H9 (cell line): ENCODE measurements at regions not wholly inside any gene's neighbourhood (a gene's known extent, or its start where the extent isn't known, plus 50 kb on each side); places are given as distances from the start of the nearest gene placed in this dataset.

Experiments used
- DNase-seq: peaks from one replicate; pipeline ENCODE4 v3.0.0-alpha.2; 2017
- H2AFZ ChIP-seq: one replicate; pipeline ENCODE4 v1.6.1; 2013; ENCODE audit warnings: mild to moderate bottlenecking, low read length, control low read depth, moderate library complexity
- H2AK5ac ChIP-seq: 2 replicates; pipeline ENCODE4 v1.6.1; 2013; ENCODE audit warnings: low read length, control low read depth, mixed read lengths; ENCODE audit not compliant: insufficient read length
- H2BK120ac ChIP-seq: one replicate; pipeline ENCODE4 v1.6.1; 2013; ENCODE audit warnings: low read depth, mild to moderate bottlenecking, low read length, control low read depth, inconsistent platforms; ENCODE audit not compliant: poor library complexity, severe bottlenecking
- H2BK12ac ChIP-seq: 2 replicates; pipeline ENCODE4 v1.6.1; 2013; ENCODE audit warnings: low read length, control low read depth, mixed read lengths, low read depth; ENCODE audit not compliant: insufficient read length
- H2BK15ac ChIP-seq: 2 replicates; pipeline ENCODE4 v1.6.1; 2013; ENCODE audit warnings: low read depth, low read length, control low read depth
- H2BK20ac ChIP-seq: one replicate; pipeline ENCODE4 v1.6.1; 2013; ENCODE audit warnings: low read depth, mild to moderate bottlenecking, low read length, control low read depth, inconsistent platforms; ENCODE audit not compliant: poor library complexity, severe bottlenecking
- H2BK5ac ChIP-seq: 2 replicates; pipeline ENCODE4 v1.6.1; 2013; ENCODE audit warnings: low read length, control low read depth, mixed read lengths; ENCODE audit not compliant: insufficient read length
- H3K14ac ChIP-seq: 2 replicates; pipeline ENCODE4 v1.6.1; 2013; ENCODE audit warnings: low read length, control low read depth; ENCODE audit not compliant: insufficient read depth
- H3K18ac ChIP-seq: 2 replicates; pipeline ENCODE4 v1.6.1; 2013; ENCODE audit warnings: low read depth, mild to moderate bottlenecking, mixed read lengths, low read length, control low read depth; ENCODE audit not compliant: insufficient read length
- H3K23ac ChIP-seq: 2 replicates; pipeline ENCODE4 v1.6.1; 2013; ENCODE audit warnings: low read length, control low read depth, mixed read lengths, low read depth; ENCODE audit not compliant: insufficient read length
- H3K23me2 ChIP-seq: 2 replicates; pipeline ENCODE4 v1.6.1; 2013; ENCODE audit warnings: low read depth, mild to moderate bottlenecking, mixed read lengths, low read length, control low read depth; ENCODE audit not compliant: insufficient read length, poor library complexity, severe bottlenecking
- H3K27ac ChIP-seq: 2 replicates; pipeline ENCODE4 v1.5.1; 2013; ENCODE audit warnings: low read length, control low read depth, mixed read lengths, low read depth; ENCODE audit not compliant: insufficient read length
- H3K27me3 ChIP-seq: 2 replicates; pipeline ENCODE4 v1.6.1; 2013; ENCODE audit warnings: low read length, control low read depth, inconsistent platforms; ENCODE audit not compliant: insufficient read depth
- H3K4ac ChIP-seq: 2 replicates; pipeline ENCODE4 v1.6.1; 2013; ENCODE audit warnings: low read depth, mild to moderate bottlenecking, control low read depth, inconsistent platforms, low read length, moderate library complexity
- H3K4me1 ChIP-seq: 2 replicates; pipeline ENCODE4 v1.6.1; 2013; ENCODE audit warnings: low read length, control low read depth, inconsistent platforms; ENCODE audit not compliant: insufficient read depth
- H3K4me2 ChIP-seq: 2 replicates; pipeline ENCODE4 v1.6.1; 2013; ENCODE audit warnings: low read length, control low read depth, mixed read lengths; ENCODE audit not compliant: insufficient read length, insufficient read depth
- H3K56ac ChIP-seq: 2 replicates; pipeline ENCODE4 v1.6.1; 2013; ENCODE audit warnings: low read depth, mild to moderate bottlenecking, mixed read lengths, low read length, control low read depth; ENCODE audit not compliant: insufficient read length
- H3K79me1 ChIP-seq: 2 replicates; pipeline ENCODE4 v1.6.1; 2013; ENCODE audit warnings: low read depth, mild to moderate bottlenecking, moderate library complexity, low read length, control low read depth, inconsistent platforms; ENCODE audit not compliant: insufficient read depth, poor library complexity, severe bottlenecking
- H3K79me2 ChIP-seq: 2 replicates; pipeline ENCODE4 v1.6.1; 2013; ENCODE audit warnings: low read length, control low read depth, inconsistent platforms; ENCODE audit not compliant: insufficient read depth
- H3K9ac ChIP-seq: 2 replicates; pipeline ENCODE4 v1.6.1; 2013; ENCODE audit warnings: low read length, control low read depth, mixed read lengths; ENCODE audit not compliant: insufficient read length; ENCODE audit errors: extremely low read depth
- H3K9me3 ChIP-seq: one replicate; pipeline ENCODE4 v1.6.1; 2013; ENCODE audit warnings: low read depth, low read length, inconsistent platforms; ENCODE audit not compliant: control insufficient read depth
- H3T11ph ChIP-seq: one replicate; pipeline ENCODE4 v1.6.1; 2013; ENCODE audit warnings: mild to moderate bottlenecking, low read length, control low read depth, inconsistent platforms
- H4K20me1 ChIP-seq: one replicate; pipeline ENCODE4 v1.6.1; 2013; ENCODE audit not compliant: control insufficient read depth, insufficient read length, insufficient read depth
- H4K5ac ChIP-seq: 2 replicates; pipeline ENCODE4 v1.6.1; 2013; ENCODE audit warnings: low read depth, mild to moderate bottlenecking, mixed read lengths, low read length, control low read depth; ENCODE audit not compliant: insufficient read length
- H4K8ac ChIP-seq: replicated peaks from 2 replicates; pipeline ENCODE4 v1.6.1; 2013; ENCODE audit warnings: low read length, control low read depth, mixed read lengths, low read depth; ENCODE audit not compliant: insufficient read length
- H4K91ac ChIP-seq: 2 replicates; pipeline ENCODE4 v1.6.1; 2013; ENCODE audit warnings: low read depth, mild to moderate bottlenecking, moderate library complexity, mixed read lengths, low read length, control low read depth; ENCODE audit not compliant: insufficient read length
- H3K27ac Mint-ChIP-seq, 3 experiments: 2 replicates in 2 of 3; 3 replicates in 1 of 3; pipeline ENCODE4 v1.8.0; 2020 to 2021; ENCODE audit warnings: mixed read lengths in 3 of 3, mild to moderate bottlenecking in 1 of 3, moderate library complexity in 1 of 3
- H3K27me3 Mint-ChIP-seq: 2 replicates; pipeline ENCODE4 v1.8.0; 2021; ENCODE audit warnings: low read depth, mild to moderate bottlenecking, moderate library complexity, mixed read lengths
- H3K36me3 Mint-ChIP-seq, 3 experiments: 2 replicates in 2 of 3; 3 replicates in 1 of 3; pipeline ENCODE4 v1.8.0; 2020 to 2021; ENCODE audit warnings: low read depth in 3 of 3, mixed read lengths in 3 of 3; ENCODE audit not compliant: insufficient read depth in 1 of 3
- H3K4me1 Mint-ChIP-seq, 2 experiments: 2 replicates each; pipeline ENCODE4 v1.8.0; 2020; ENCODE audit warnings: mixed read lengths in 2 of 2
- H3K4me3 Mint-ChIP-seq, 2 experiments: 2 replicates in 1 of 2; 3 replicates in 1 of 2; pipeline ENCODE4 v1.8.0; 2020 to 2021; ENCODE audit warnings: mild to moderate bottlenecking in 2 of 2, mixed read lengths in 2 of 2, moderate library complexity in 1 of 2
- H3K9me3 Mint-ChIP-seq, 2 experiments: 2 replicates in 1 of 2; 3 replicates in 1 of 2; pipeline ENCODE4 v1.8.0; 2020; ENCODE audit warnings: mild to moderate bottlenecking in 2 of 2, mixed read lengths in 2 of 2, moderate library complexity in 1 of 2
- CTCF ChIP-seq: fragments of 200-600 bp; sonication (generic); conservative IDR thresholded peaks from 3 replicates; pipeline ENCODE4 v1.8.0; 2021; ENCODE audit warnings: antibody characterized with exemption, mild to moderate bottlenecking
- WGBS: extraction: QIAGEN DNeasy Blood & Tissue Kit; methylation state at CpG from one replicate; pipeline ENCODE4 v1.1.7; 2013; ENCODE audit warnings: missing lambda C conversion rate, low lambda C conversion rate, mixed read lengths; ENCODE audit not compliant: insufficient read length; ENCODE audit errors: extremely low coverage; 5-methylcytosine and 5-hydroxymethylcytosine counted together

GRCh38 chr1:4594286-4594991 lies 60.0 kb upstream of the AJAP1 start:
- H3K9me3 Mint-ChIP-seq: peaks cover 0 to 3% of the 10 kb centered on the region in 2 experiments; a peak in 2 of 5 replicates
- H3K27me3 ChIP-seq: no peaks in the 10 kb centered on the region
- no CpG with 5 or more reads among the region's 13 CpGs for WGBS
- no peak overlapping the region for H2BK20ac ChIP-seq
- peak; percentile 71 for DNase-seq
- no peaks in the 10 kb centered on the region for H4K20me1 ChIP-seq
- no peak overlapping the region for H2BK12ac ChIP-seq
- H2BK15ac ChIP-seq: no peak overlapping the region
- H3K18ac ChIP-seq: no peak overlapping the region
- no peak overlapping the region for H2BK5ac ChIP-seq
- H3K27ac ChIP-seq: no peak overlapping the region
- H4K91ac ChIP-seq: no peak overlapping the region
- no peak overlapping the region for H3T11ph ChIP-seq
- no peaks in the 10 kb centered on the region for H3K9me3 ChIP-seq
- no peaks in the 10 kb centered on the region for H3K4me1 ChIP-seq
- no peak overlapping the region for H3K4ac ChIP-seq
- H3K23ac ChIP-seq: no peak overlapping the region
- H3K4me2 ChIP-seq: no peak overlapping the region
- H3K23me2 ChIP-seq: no peaks in the 10 kb centered on the region
- TF ChIP-seq CTCF: peak; percentile 62
- no peak overlapping the region for H2AFZ ChIP-seq
- H4K8ac ChIP-seq: no peak overlapping the region
- H3K4me3 Mint-ChIP-seq: no peak overlapping the region
- H3K79me2 ChIP-seq: no peaks in the 10 kb centered on the region
- H3K36me3 Mint-ChIP-seq: no peaks in the 10 kb centered on the region
- peak overlapping the region; percentile 28; the same call in 1 of the 2 replicates for H3K14ac ChIP-seq
- H2AK5ac ChIP-seq: no peak overlapping the region
- H3K9ac ChIP-seq: no peak overlapping the region
- H3K27me3 Mint-ChIP-seq: peaks cover 7% of the 10 kb centered on the region
- no peak overlapping the region for H2BK120ac ChIP-seq
- H4K5ac ChIP-seq: no peak overlapping the region
- H3K4me1 Mint-ChIP-seq: peaks cover 3% of the 10 kb centered on the region in 2 experiments; a peak in 3 of 4 replicates
- no peaks in the 10 kb centered on the region for H3K79me1 ChIP-seq
- no peak overlapping the region for H3K56ac ChIP-seq
- no peak overlapping the region for H3K27ac Mint-ChIP-seq
